MM.1S (cell line): ENCODE measurements at regions not wholly inside any gene's neighbourhood (a gene's known extent, or its start where the extent isn't known, plus 50 kb on each side); places are given as distances from the start of the nearest gene placed in this dataset.

Experiments
- DNase-seq: peaks from one replicate; pipeline ENCODE4 v3.0.0-alpha.2; 2015
- H2AFZ ChIP-seq: fragments of 300-600 bp; sonication (generic); 2 replicates; pipeline ENCODE4 v1.6.0; 2016; ENCODE audit warnings: antibody characterized with exemption, low read length
- H3F3A ChIP-seq: fragments of 300-600 bp; sonication (generic); 2 replicates; pipeline ENCODE4 v1.6.1; 2016; ENCODE audit warnings: mild to moderate bottlenecking, antibody characterized with exemption, low read length, moderate library complexity, mixed read lengths; ENCODE audit not compliant: insufficient read depth
- H3K27ac ChIP-seq: fragments of 300-600 bp; sonication (generic); 2 replicates; pipeline ENCODE4 v1.5.1; 2016; ENCODE audit warnings: mild to moderate bottlenecking, low read length
- H3K27me3 ChIP-seq: fragments of 300-600 bp; sonication (generic); replicated peaks from 2 replicates; pipeline ENCODE4 v1.6.0; 2016; ENCODE audit warnings: low read length; ENCODE audit not compliant: insufficient read depth
- H3K36me3 ChIP-seq: fragments of 300-600 bp; sonication (generic); replicated peaks from 2 replicates; pipeline ENCODE4 v1.6.1; 2016; ENCODE audit warnings: mild to moderate bottlenecking, low read length, mixed read lengths; ENCODE audit not compliant: insufficient read depth
- H3K4me1 ChIP-seq: fragments of 300-600 bp; sonication (generic); 2 replicates; pipeline ENCODE4 v1.6.1; 2016; ENCODE audit warnings: low read length, mixed read lengths
- H3K4me2 ChIP-seq: fragments of 300-600 bp; sonication (generic); 2 replicates; pipeline ENCODE4 v1.6.0; 2016; ENCODE audit warnings: low read depth, low read length
- H3K4me3 ChIP-seq: fragments of 300-600 bp; sonication (generic); 2 replicates; pipeline ENCODE4 v1.5.1; 2016; ENCODE audit warnings: low read length, mixed read lengths
- H3K79me2 ChIP-seq: fragments of 300-600 bp; sonication (generic); 2 replicates; pipeline ENCODE4 v1.6.1; 2016; ENCODE audit warnings: mixed run types, low read length, mixed read lengths
- H3K9ac ChIP-seq: fragments of 300-600 bp; sonication (generic); 2 replicates; pipeline ENCODE4 v1.6.1; 2016; ENCODE audit warnings: low read length, mixed read lengths
- H3K9me2 ChIP-seq: fragments of 300-600 bp; sonication (generic); replicated peaks from 2 replicates; pipeline ENCODE4 v1.6.1; 2016; ENCODE audit warnings: mild to moderate bottlenecking, low read length, mixed read lengths; ENCODE audit not compliant: insufficient read depth
- H3K9me3 ChIP-seq: fragments of 300-600 bp; sonication (generic); replicated peaks from 2 replicates; pipeline ENCODE4 v1.6.1; 2016; ENCODE audit warnings: mild to moderate bottlenecking, low read length, mixed read lengths; ENCODE audit not compliant: insufficient read depth
- H4K20me1 ChIP-seq: fragments of 300-600 bp; sonication (generic); 2 replicates; pipeline ENCODE4 v1.6.1; 2016; ENCODE audit warnings: mild to moderate bottlenecking, low read length, moderate library complexity, mixed read lengths; ENCODE audit not compliant: insufficient read depth
- CTCF ChIP-seq: fragments of 300-600 bp; sonication (generic); IDR thresholded peaks from 2 replicates; pipeline ENCODE4 v1.5.1; 2016; ENCODE audit warnings: antibody characterized with exemption, low read length, mixed read lengths
- EZH2 ChIP-seq: fragments of 300-600 bp; sonication (generic); optimal IDR thresholded peaks from 2 replicates; pipeline ENCODE3; 2017; ENCODE audit warnings: low read depth, mild to moderate bottlenecking, antibody characterized with exemption, low read length, mixed read lengths
- EZH2phosphoT487 ChIP-seq: fragments of 300-600 bp; sonication (generic); IDR thresholded peaks from 2 replicates; pipeline ENCODE4 v1.6.1; 2018; ENCODE audit warnings: antibody characterized with exemption, low read length

- no peak overlapping the region for H3K9ac ChIP-seq
- H3K4me2 ChIP-seq, result no peak overlapping the region
- H2AFZ ChIP-seq, result no peak overlapping the region
- no peaks in the 10 kb centered on the region for H3K79me2 ChIP-seq
- H4K20me1 ChIP-seq, result no peaks in the 10 kb centered on the region
- no peaks in the 10 kb centered on the region for H3K9me3 ChIP-seq
- no peaks in the 10 kb centered on the region for H3K27me3 ChIP-seq
- no peak overlapping the region for H3K27ac ChIP-seq
- H3K4me3 ChIP-seq, result no peak overlapping the region
- H3F3A ChIP-seq, result no peaks in the 10 kb centered on the region
- TF ChIP-seq CTCF (no peak), EZH2 (no peak), EZH2phosphoT487 (no peak)
- DNase-seq, result no peak
- no peaks in the 10 kb centered on the region for H3K4me1 ChIP-seq
- no peaks in the 10 kb centered on the region for H3K36me3 ChIP-seq
- no peaks in the 10 kb centered on the region for H3K9me2 ChIP-seq
Measured at GRCh38 chr21:36564647-36565046, 84.7 kb upstream of the CLDN14 start.

- Histone ChIP-seq H2AFZ (no peak overlapping the region), H3K27me3 (no peaks in the 10 kb centered on the region), H3K9ac (no peak overlapping the region), H3K36me3 (no peaks in the 10 kb centered on the region), H3K9me3 (no peaks in the 10 kb centered on the region), H3K9me2 (no peaks in the 10 kb centered on the region), H3K4me1 (no peaks in the 10 kb centered on the region), H3F3A (no peaks in the 10 kb centered on the region), H3K27ac (no peak overlapping the region), H3K4me3 (no peak overlapping the region), H3K4me2 (no peak overlapping the region), H3K79me2 (no peaks in the 10 kb centered on the region), H4K20me1 (no peaks in the 10 kb centered on the region)
- DNase-seq, result no peak
- TF ChIP-seq EZH2phosphoT487, result no peak
- no peak for TF ChIP-seq EZH2
- TF ChIP-seq CTCF, result no peak
Measured at GRCh38 chr21:36565540-36565939, 85.6 kb upstream of the CLDN14 start.

- H3K9me2 ChIP-seq, result no peaks in the 10 kb centered on the region
- no peak for DNase-seq
- no peaks in the 10 kb centered on the region for H3K36me3 ChIP-seq
- no peak overlapping the region for H2AFZ ChIP-seq
- no peaks in the 10 kb centered on the region for H3F3A ChIP-seq
- H3K79me2 ChIP-seq, result no peaks in the 10 kb centered on the region
- no peak overlapping the region for H3K4me3 ChIP-seq
- H3K27me3 ChIP-seq, result no peaks in the 10 kb centered on the region
- H3K4me2 ChIP-seq, result no peak overlapping the region
- no peak for TF ChIP-seq EZH2phosphoT487
- TF ChIP-seq EZH2, result no peak
- no peak for TF ChIP-seq CTCF
- H3K27ac ChIP-seq, result no peak overlapping the region
- no peaks in the 10 kb centered on the region for H4K20me1 ChIP-seq
- no peak overlapping the region for H3K9ac ChIP-seq
- no peaks in the 10 kb centered on the region for H3K4me1 ChIP-seq
- no peaks in the 10 kb centered on the region for H3K9me3 ChIP-seq
Measured at GRCh38 chr21:36566644-36567043, 86.7 kb upstream of the CLDN14 start.
